GM21717 (cell line): ENCODE measurements at regions not wholly inside any gene's neighbourhood (a gene's known extent, or its start where the extent isn't known, plus 50 kb on each side); places are given as distances from the start of the nearest gene placed in this dataset.

ENCODE experiments used
- ATAC-seq: cut with Tn5 transposase; IDR thresholded peaks from one replicate; pipeline ENCODE4 v1.9.1; 2021; ENCODE audit warnings: mild to moderate bottlenecking, moderate library complexity; ENCODE audit not compliant: unreplicated experiment

DNA sequence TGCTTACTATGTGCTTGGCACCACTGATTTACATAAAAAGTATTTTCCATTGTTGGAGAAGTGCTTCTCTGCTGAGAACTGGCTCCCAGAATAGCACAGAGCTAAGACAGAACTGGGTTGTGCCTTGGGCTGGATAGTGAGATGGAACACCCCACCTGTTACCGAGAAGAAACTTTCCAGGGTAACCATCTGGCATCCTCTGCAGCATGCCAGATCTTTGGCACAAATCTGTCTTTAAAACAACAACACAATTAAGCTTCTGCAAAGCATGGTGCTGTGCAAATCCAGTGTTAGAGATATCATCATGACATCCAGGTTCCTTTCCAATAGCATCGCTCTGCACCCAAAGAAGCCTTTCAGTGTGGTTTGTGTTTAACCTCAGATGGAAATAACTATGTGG is 202.5 kb upstream of the RFC3 start:
- no peak for ATAC-seq

DNA sequence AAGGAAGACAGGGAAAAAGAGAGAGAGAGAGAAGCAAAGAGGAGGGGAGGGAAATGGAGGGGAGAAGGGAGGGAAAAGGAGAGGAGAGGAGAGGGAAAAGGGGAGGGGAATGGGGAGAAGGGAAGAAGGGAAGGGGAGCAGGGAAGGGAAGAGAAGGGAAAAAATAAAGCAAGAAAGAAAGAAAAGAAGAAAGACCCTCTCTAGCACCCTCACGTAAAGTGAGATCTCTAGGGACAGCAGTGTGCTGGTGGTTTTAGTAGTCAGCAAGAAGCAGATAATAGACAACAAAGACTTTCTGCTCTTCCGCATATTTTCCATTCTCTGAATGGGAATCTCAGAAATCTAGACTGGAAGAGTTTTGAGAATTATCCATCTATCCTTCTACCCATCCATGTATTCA is 201.8 kb upstream of the RFC3 start:
- ATAC-seq, result no peak

DNA sequence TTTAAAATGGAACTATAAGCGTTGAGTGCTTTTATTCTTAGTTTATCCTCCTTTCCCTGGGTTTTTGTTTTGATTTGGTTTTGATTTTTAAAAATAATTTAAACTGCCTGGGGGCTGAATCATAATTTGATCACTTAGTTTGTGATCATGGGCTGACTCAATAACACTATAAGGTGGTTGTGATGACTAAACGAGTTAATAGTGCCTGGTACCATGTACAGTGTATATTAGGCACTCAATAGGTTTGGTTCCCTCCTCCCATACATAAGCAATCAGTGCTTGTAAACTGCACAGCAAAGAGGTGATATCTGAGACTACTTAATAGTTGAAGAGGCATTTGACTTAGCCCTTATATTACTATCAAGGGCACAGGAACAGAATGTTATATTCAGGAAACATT is 200.9 kb upstream of the RFC3 start:
- ATAC-seq, result no peak

DNA sequence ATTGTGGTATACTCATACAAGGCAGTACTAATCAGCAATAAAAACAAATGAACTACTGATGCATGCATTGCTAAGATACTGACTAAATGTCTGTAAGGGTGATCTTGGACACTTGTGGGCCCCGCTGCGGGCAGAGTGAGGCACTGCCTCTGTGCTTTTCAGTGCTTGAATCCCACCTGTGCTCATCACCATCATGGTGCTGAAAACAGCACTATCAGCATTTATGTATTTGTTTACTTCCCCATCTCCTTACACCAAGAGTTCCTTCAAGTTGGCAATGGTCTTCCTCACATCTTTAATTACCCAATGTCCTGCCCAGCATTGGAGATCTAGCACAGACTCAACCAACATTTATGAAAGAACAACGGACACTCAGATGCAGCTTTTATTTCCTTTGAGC is 193.7 kb upstream of the RFC3 start:
- no peak for ATAC-seq

DNA sequence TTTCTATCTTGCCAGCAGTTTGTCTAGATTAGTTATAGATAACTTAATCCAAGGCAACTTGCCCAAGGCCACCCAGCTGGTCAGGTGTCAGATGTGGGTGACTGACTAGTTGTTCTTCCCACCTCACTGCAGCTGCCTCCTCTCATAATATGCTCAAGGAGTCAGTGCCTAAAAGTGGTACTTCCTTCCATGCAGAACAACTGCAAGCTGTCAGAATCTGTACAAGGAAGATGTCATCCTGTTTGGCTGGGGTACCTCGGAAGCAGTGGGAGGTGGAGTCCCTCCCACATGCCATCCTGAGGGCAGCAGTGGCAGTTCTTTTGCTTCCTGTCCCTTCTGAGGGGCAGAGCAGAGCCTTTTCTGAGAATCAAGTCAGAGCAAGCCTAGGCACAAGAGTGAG is 193.2 kb upstream of the RFC3 start:
- no peak for ATAC-seq

DNA sequence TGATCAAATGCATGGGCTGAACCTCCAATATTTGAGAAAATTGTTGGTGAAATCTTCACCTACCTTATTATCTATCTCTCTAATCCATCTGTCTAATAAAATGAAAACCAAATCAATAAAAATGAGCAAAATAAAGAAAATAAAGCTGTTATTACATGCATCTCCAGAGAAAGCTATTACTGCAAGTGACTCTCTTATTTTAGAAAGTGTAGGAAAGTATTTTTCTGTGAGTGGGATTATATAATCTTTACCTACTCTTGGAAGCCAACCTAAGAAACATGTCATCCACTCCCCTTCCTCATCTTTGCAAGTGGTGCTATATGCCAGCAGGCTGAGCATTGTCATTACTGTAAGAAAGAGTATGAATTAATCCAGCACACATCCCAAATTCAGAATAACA is 191.5 kb upstream of the RFC3 start:
- no peak for ATAC-seq

DNA sequence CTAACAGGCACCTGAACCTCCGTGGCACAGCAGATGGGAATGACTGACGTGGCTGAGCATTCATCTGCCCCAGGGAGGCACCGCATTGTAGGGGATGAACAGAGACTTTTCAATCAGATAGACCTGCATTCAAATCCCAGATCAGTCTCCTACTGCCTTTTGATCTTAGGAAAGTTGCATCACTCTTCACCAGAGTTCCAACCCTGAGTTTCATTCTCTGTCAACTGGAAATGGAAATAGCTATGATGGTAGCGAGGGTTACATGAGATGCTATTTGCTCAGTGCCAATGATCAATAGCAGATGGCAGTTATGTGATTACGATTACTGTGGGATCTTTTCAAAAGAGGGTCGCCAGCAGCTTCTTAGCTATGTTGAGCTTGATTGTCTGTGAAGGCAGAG is 189.3 kb upstream of the RFC3 start:
- ATAC-seq, result no peak

DNA sequence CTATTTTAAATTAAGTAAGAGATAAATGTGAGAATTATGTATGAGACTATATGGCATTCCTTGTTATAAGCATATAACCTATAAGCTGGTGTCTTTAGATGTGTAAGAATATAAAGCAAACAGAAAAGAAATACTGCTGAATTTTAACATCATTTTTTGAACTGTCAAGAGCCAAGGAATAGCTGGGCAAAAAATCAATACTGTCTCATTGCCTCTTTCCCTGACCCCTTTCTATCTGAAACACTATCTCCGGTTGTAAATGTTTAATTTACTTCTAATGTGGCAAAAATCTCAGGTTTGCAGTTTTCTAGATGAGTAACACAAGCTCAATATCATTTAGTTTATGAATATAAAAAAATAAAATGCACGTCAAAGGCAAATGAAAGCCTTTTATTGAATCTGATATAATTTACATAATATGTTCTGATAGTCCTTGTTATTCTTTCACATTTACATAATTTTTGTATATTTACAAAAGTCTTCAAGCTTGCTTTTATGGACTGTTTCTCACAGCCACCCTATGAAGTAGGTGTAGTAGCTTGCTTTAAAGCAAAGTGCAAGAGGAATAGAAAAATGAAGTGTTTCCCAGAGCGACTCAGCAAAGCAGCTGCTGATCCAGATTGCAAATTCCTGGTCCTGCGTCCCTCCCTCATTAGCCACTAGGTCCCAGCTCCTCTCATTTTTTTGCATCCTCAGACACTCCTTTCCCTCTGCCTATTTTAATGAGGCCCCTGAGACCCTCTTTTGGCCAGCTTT is 188.2 kb upstream of the RFC3 start:
- ATAC-seq, result no peak

DNA sequence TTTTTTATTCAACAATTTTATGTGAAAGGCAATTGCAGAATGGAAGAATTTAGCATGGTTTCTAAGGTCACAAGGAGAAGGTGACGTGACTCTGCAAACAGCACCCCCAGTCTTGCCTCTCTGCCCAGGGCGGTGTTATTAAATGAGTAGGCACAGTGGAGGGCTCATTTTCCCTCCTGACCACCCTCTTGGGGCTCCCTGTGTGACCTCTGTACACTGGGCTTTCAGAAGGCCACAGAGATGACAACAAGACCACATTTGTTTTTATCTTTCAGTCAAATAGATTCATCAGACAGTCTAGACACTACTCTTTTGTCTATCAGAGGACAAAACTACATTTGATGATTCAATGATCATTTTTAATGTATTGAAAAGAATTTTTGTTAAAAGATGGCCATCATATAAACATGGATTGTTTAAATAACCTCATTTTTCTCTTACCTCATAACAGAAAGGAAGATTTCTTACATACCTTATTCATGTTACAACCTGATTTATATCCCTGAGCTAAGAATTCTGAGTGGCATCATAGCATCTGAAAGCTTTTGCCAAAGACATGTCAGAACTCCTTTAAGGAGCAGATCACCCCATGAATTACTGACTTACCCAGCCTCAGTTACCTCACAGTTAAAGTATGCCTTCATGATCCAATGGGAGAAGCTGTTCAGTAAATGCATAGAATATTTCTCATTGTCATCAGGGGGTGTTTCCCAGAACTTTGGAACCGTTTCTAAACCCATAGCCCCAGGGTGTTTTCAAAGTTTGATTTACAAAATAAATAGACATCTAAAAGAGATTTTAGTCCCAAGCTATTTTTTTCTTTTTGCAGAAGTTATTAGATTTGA is 184.0 kb upstream of the RFC3 start:
- ATAC-seq, result no peak

DNA sequence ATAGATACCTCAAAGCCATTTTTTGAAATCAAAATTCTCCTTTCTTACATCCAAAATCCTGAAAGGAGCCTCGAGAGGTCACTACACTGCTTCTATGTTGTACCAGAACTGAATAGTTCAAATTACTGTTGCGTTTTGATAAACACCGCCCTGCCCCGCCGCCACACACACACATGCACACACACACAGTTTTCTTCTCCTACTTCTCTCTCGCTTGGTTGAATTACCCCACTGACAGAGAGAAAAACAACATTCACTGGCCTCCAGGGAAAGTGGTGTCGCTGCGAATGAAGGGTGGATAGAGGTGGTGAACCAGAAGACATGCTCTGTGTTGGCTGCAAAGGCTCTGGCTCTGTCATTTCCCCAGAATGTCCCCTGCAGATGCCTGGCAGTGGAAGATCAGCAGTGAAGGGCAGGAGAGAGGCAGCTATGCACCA is 183.4 kb upstream of the RFC3 start:
- ATAC-seq, result no peak

DNA sequence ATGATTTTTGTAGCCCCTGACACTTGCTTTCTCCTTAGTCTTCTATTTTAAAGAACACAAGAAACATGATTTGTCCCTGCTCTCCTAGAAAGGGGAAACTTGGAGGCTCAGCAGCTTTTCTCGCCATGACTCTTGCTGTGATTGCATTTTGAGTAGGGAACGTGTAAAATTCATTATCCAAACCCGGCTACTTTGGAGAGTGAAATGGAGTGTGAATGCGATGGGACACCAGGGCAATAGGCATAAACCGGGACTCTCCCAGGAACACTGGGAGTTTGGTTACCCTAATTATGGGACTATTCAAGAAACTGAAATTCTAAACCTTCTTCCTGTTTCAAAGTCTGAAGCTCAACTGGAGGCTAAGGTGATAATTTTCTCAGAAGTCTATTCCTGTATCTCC is 181.7 kb upstream of the RFC3 start:
- no peak for ATAC-seq

DNA sequence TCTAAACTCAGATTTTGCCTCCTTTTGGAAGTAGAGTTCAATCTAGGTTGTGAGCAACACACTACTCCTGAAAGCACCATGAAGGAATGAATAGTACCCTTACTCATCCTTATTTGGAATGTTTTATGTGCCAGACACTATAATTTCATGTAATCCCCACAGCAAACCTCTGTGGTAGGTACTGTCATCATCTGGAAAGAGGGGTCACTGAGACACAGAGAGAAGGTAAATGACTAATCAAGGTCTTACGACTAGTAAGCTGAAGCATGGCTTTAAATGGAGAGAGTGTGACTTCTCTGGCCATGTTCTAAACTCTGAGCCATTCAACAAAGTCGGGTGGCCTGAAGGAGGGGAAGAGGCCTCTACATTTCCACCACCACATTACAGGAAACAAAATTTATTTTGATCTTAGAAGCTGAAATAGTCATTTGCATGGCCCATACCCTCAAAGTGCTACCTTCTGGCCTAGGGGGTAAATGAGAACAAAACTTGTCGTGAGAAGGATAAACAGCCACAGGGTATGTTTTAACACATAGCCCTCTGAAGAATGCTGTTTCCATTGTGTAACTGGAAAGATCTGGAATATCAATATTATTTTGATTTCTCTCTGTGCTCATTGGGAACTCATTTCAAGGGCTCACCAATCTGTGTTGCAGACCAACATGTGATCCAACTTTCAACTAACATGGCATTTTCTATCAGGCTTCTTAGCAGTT is 180.8 kb upstream of the RFC3 start:
- ATAC-seq, result no peak

DNA sequence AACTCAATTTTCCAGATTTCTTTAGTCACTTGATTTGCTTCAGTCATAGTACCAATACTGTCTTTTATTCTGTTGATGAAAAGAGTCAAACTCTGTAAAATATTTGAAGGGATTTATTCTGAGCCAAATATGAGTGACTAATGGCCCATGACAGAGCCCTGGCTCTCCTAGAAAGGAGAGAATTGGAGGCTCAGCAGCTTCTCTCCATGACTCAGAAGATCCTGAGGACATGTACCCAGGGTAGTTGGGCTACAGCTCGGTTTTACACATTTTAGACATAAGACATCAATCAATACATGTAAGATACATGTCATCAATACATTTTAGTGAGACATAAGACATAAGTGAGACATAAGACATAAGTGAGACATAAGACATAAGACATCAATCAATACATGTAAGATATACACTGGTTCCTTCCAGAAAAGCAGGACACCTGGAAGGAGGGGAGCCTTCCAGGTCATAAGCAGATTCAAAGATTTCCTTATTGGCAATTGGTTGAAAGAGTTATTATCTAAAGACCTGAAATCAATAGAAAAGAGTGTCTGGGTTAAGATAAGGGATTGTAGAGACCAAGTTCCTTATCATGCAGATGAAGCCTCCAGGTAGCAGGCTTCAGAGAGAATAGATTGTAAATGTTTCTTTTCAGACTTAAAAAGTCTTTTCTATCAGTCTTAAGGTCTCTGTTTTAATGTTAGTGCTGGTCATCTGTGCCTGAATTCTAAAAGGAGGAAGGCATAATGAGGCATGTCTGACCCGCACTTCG is 179.8 kb upstream of the RFC3 start:
- ATAC-seq, result no peak

DNA sequence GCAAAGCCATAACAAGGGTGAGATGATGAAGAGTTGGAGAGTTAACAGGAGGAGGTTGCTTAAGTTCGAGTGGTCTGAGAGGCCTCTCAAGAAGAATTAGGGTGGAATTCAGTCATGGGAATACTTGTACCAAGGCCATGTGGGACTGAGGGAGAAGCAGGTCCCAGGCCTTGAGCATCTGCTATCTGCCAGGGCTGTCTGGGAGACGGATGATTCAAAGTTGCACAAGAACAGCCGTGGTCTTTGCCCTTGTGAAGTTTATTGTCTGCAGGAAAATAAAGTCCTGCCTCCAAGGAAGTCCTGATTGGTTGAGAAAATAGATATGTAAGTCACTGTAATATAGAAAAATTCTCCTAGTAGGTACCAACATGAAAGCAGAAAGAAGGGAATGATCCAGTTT is 178.8 kb upstream of the RFC3 start:
- ATAC-seq, result no peak

DNA sequence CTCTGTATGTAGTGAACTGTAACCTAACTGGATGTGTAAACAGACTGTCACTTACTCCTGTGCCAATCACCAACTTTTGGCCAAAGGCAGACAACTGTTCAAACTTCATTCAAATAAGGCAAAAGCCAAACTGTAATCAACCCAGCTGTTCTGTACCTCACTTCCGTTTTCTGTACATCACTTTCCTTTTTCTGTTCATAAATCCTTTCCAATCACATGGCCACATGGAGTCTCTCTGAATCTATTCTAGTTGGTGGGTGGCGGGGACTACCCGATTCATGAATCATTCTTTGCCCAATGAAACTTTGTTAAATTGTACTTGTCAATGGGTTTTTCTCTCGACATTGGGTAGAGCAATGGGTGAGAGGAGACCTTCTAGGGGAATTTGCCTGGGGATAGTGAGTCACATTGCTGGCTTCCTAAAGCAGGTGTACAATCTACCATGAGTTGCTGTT is 178.3 kb upstream of the RFC3 start:
- peak; percentile 75 for ATAC-seq

DNA sequence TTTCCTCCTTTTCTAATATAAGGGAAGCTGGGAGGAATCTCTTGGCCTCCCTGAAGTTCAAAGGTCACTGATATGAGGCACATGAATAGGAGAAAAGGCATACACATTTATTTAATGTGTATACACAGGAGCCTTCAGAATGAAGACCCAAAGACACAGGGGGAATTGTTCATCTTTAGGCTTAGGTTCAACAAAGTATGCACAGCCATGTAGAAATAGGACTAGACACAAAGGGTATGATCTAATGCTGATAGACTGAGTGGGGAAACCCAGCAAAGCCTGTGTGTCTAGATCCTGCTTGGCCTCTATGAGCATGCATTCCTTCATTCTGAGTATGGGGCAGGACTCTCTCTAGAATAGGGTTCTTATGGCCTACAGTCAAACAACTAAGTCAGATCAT is 177.1 kb upstream of the RFC3 start:
- ATAC-seq, result no peak

DNA sequence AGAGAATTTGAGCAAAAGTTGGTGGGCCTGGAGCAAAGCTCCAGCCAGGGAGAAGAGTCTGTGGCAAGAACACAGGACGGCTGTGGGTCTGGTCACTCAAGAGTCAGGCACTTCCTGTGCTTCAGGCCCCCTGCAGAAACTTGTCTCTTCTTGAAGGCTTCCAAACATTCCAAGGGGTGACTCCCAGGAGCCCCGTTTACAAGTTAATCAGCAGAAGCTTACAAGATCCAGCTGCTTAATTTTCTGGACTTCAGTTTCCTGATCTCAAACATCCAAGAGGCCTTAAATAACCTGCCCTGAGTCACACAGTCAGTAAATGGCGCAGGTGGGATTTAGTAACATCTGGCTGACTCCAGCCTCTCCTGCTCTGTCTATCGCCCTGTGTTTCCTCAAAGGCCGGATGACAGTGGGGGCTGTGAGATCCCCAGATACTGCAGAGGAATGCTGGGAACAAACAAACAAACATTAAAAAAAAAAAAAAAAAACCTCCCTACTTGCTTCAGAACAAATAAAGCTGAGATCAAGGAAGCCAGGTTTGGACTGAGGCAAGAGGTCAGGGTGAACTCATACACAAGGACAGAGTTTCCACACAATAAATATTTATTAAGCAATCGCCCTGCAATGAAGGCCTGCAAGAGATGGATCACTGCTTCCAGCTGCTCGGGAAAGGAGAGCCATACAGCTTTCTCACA is 175.4 kb upstream of the RFC3 start:
- no peak for ATAC-seq

DNA sequence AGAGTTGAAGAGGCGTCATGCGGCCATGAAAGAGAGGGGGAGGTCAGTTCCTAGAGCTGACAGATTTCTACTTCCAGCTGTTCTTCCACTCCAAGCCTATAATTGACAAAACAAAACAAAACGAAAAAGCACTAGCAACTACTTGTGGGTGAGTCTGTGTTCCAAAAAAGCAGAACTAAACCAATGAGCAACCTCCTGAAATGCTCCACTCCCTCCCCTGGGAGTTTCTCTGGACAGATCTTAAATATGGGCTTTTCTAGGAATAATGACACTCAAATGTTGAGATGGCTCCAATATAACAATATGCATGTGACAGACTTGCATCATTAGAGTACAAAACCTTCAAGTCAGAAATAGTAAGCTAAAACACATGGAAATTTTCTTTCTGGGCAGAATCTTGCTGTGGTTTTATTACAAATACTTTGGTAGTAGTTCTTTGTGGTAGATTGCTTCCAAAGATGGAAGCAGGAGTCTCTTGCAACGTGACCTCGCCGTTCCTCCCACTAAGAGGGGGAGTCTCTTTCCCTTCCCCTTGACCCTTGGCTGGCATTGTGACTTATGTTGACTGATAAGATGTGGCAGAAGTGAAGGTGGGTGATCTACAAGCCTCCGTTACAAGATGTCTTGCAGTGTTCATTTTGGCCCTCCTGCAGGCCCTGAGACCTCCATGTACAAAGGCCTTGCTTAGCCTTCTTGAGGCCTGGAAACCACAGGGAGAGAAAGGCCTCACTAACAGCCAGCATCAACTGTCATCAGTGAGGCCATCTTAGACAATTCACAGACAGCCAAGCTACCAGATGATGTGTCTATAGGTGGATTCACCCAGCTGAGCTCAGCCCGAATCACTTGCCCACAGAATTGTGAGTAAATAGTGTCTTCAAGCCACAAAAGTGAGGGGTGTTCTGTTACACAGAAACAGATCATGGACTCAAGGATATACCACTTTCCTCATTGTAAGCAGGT is 173.1 kb upstream of the RFC3 start:
- no peak for ATAC-seq
